ENCODE measurements at regions not wholly inside any gene's neighbourhood (a gene's known extent, or its start where the extent isn't known, plus 50 kb on each side); places are given as distances from the start of the nearest gene placed in this dataset.

- no peak overlapping the region for H3K9ac ChIP-seq (ENCODE audit: low read length)
- no peak overlapping the region for H3K4me3 ChIP-seq (ENCODE audit: low read length)
- H4K20me1 ChIP-seq (ENCODE audit: insufficient read depth, low read length), result no peaks in the 10 kb centered on the region
- no peak overlapping the region for H3K27ac ChIP-seq (ENCODE audit: low read length)
- H3K36me3 ChIP-seq (replicated peaks; ENCODE audit: insufficient read depth, low read length), result no peaks in the 10 kb centered on the region
- no peaks in the 10 kb centered on the region for H3K4me1 ChIP-seq (ENCODE audit: low read length)
- no peak overlapping the region for H3K4me2 ChIP-seq (ENCODE audit: low read depth, low read length)
- H3K79me2 ChIP-seq (ENCODE audit: low read length), result no peaks in the 10 kb centered on the region
- no peaks in the 10 kb centered on the region for H3K9me3 ChIP-seq (replicated peaks; ENCODE audit: insufficient read depth, low read length)
- TF ChIP-seq EZH2phosphoT487 (IDR thresholded peaks at IDR 0.05; ENCODE audit: low read length) (no peak), EZH2 (optimal IDR thresholded peaks at IDR 0.05; ENCODE audit: low read depth, low read length) (no peak), CTCF (IDR thresholded peaks at IDR 0.05; ENCODE audit: low read length) (no peak)
- H3K27me3 ChIP-seq (replicated peaks; ENCODE audit: insufficient read depth, low read length), result no peaks in the 10 kb centered on the region
- no peaks in the 10 kb centered on the region for H3F3A ChIP-seq (ENCODE audit: insufficient read depth, low read length)
- no peak overlapping the region for H2AFZ ChIP-seq (ENCODE audit: low read length)
- DNase-seq, result no peak
- no peaks in the 10 kb centered on the region for H3K9me2 ChIP-seq (replicated peaks; ENCODE audit: insufficient read depth, low read length)
These were observed 691.7 kb upstream of the FANCL start for GRCh38 chr2:58932801-58933200.

GRCh38 chr2:58930537-58930936 is 689.4 kb upstream of the FANCL start:
- TF ChIP-seq EZH2 (optimal IDR thresholded peaks at IDR 0.05; ENCODE audit: low read depth, low read length) (no peak), EZH2phosphoT487 (IDR thresholded peaks at IDR 0.05; ENCODE audit: low read length) (no peak), CTCF (IDR thresholded peaks at IDR 0.05; ENCODE audit: low read length) (no peak)
- H3K9me2 ChIP-seq (replicated peaks; ENCODE audit: insufficient read depth, low read length), result no peaks in the 10 kb centered on the region
- H4K20me1 ChIP-seq (ENCODE audit: insufficient read depth, low read length), result no peaks in the 10 kb centered on the region
- H3K36me3 ChIP-seq (replicated peaks; ENCODE audit: insufficient read depth, low read length), result no peaks in the 10 kb centered on the region
- H3K4me2 ChIP-seq (ENCODE audit: low read depth, low read length), result no peak overlapping the region
- H3K9ac ChIP-seq (ENCODE audit: low read length), result no peak overlapping the region
- no peak for DNase-seq
- no peaks in the 10 kb centered on the region for H3K9me3 ChIP-seq (replicated peaks; ENCODE audit: insufficient read depth, low read length)
- H2AFZ ChIP-seq (ENCODE audit: low read length), result no peak overlapping the region
- no peaks in the 10 kb centered on the region for H3K27me3 ChIP-seq (replicated peaks; ENCODE audit: insufficient read depth, low read length)
- no peaks in the 10 kb centered on the region for H3K4me1 ChIP-seq (ENCODE audit: low read length)
- H3K79me2 ChIP-seq (ENCODE audit: low read length), result no peaks in the 10 kb centered on the region
- no peaks in the 10 kb centered on the region for H3F3A ChIP-seq (ENCODE audit: insufficient read depth, low read length)
- H3K4me3 ChIP-seq (ENCODE audit: low read length), result no peak overlapping the region
- no peak overlapping the region for H3K27ac ChIP-seq (ENCODE audit: low read length)

- no peaks in the 10 kb centered on the region for H3K4me1 ChIP-seq (ENCODE audit: low read length)
- no peak for TF ChIP-seq EZH2phosphoT487 (IDR thresholded peaks at IDR 0.05; ENCODE audit: low read length)
- TF ChIP-seq EZH2 (optimal IDR thresholded peaks at IDR 0.05; ENCODE audit: low read depth, low read length), result no peak
- TF ChIP-seq CTCF (IDR thresholded peaks at IDR 0.05; ENCODE audit: low read length), result no peak
- no peak overlapping the region for H3K9ac ChIP-seq (ENCODE audit: low read length)
- H3K9me2 ChIP-seq (replicated peaks; ENCODE audit: insufficient read depth, low read length), result no peaks in the 10 kb centered on the region
- H3K4me3 ChIP-seq (ENCODE audit: low read length), result no peak overlapping the region
- H3F3A ChIP-seq (ENCODE audit: insufficient read depth, low read length), result no peaks in the 10 kb centered on the region
- no peak overlapping the region for H3K4me2 ChIP-seq (ENCODE audit: low read depth, low read length)
- no peaks in the 10 kb centered on the region for H3K27me3 ChIP-seq (replicated peaks; ENCODE audit: insufficient read depth, low read length)
- H4K20me1 ChIP-seq (ENCODE audit: insufficient read depth, low read length), result no peaks in the 10 kb centered on the region
- H3K9me3 ChIP-seq (replicated peaks; ENCODE audit: insufficient read depth, low read length), result no peaks in the 10 kb centered on the region
- no peak overlapping the region for H2AFZ ChIP-seq (ENCODE audit: low read length)
- H3K27ac ChIP-seq (ENCODE audit: low read length), result no peak overlapping the region
- no peak for DNase-seq
- H3K79me2 ChIP-seq (ENCODE audit: low read length), result no peaks in the 10 kb centered on the region
- no peaks in the 10 kb centered on the region for H3K36me3 ChIP-seq (replicated peaks; ENCODE audit: insufficient read depth, low read length)
These were observed 687.8 kb upstream of the FANCL start for GRCh38 chr2:58928973-58929372.

Data from MM.1S (cell line).